ENCODE measurements at regions not wholly inside any gene's neighbourhood (a gene's known extent, or its start where the extent isn't known, plus 50 kb on each side); places are given as distances from the start of the nearest gene placed in this dataset.

- TF ChIP-seq ATF2 (IDR thresholded peaks at IDR 0.05; ENCODE audit: low read length) (no peak), SUZ12 (IDR thresholded peaks at IDR 0.05; ENCODE audit: low read length) (no peak), RXRA (IDR thresholded peaks at IDR 0.05; ENCODE audit: insufficient read depth, low read depth, low read length) (no peak), EP300 (IDR thresholded peaks at IDR 0.05; ENCODE audit: borderline replicate concordance in 1 of 2, low read depth in 2 of 2, low read length in 2 of 2) (no peak), MAX (IDR thresholded peaks at IDR 0.05) (no peak), HDAC2 (IDR thresholded peaks at IDR 0.05; ENCODE audit: borderline replicate concordance in 1 of 2, low read depth in 2 of 2, low read length in 2 of 2) (no peak), CTCF (IDR thresholded peaks at IDR 0.05; ENCODE audit: control extremely low read depth in 1 of 3, insufficient read depth in 1 of 3, low read depth in 1 of 3, low read length in 3 of 3) (no peak), SRF (IDR thresholded peaks at IDR 0.05; ENCODE audit: low read depth, low read length) (no peak)
Observed at GRCh38 chr15:88383354-88383753, 83.8 kb downstream of the MRPL46 start.
